Activated T-helper 1 cell treated with Interleukin-2 at 50 U/mL for 16 hours (primary cell): ENCODE measurements at regions not wholly inside any gene's neighbourhood (a gene's known extent, or its start where the extent isn't known, plus 50 kb on each side); places are given as distances from the start of the nearest gene placed in this dataset.

ENCODE experiments used
- DNase-seq: peaks from one replicate; pipeline ENCODE4 v3.0.0-alpha.2; 2020; ENCODE audit warnings: low read depth

- no peak for DNase-seq
Measured at GRCh38 chr1:13878021-13878420, 178.0 kb downstream of the PRDM2 start.

GRCh38 chr1:13878451-13878850, 178.5 kb downstream of the PRDM2 start:
- DNase-seq: no peak

- DNase-seq: no peak
Measured at GRCh38 chr1:13881385-13882088, 181.5 kb downstream of the PRDM2 start.

- no peak for DNase-seq
Measured at GRCh38 chr1:13888351-13888986, 188.5 kb downstream of the PRDM2 start.

- DNase-seq: no peak
Measured at GRCh38 chr1:13889495-13889894, 189.5 kb downstream of the PRDM2 start.

- no peak for DNase-seq
Measured at GRCh38 chr1:13890766-13891165, 190.8 kb downstream of the PRDM2 start.

GRCh38 chr1:13892198-13892597, 192.2 kb downstream of the PRDM2 start:
- no peak for DNase-seq

- DNase-seq: no peak
Measured at GRCh38 chr1:13892671-13893325, 192.8 kb downstream of the PRDM2 start.

GRCh38 chr1:13893409-13893821, 193.4 kb downstream of the PRDM2 start:
- no peak for DNase-seq

- DNase-seq: no peak
Measured at GRCh38 chr1:13896932-13897331, 196.9 kb downstream of the PRDM2 start.

GRCh38 chr1:13898406-13898805, 198.4 kb downstream of the PRDM2 start:
- DNase-seq: no peak

GRCh38 chr1:13899856-13900255, 199.9 kb downstream of the PRDM2 start:
- no peak for DNase-seq

- DNase-seq: no peak
Measured at GRCh38 chr1:13900583-13900982, 200.6 kb downstream of the PRDM2 start.

- no peak for DNase-seq
Measured at GRCh38 chr1:13901039-13901438, 201.1 kb downstream of the PRDM2 start.

GRCh38 chr1:13901597-13901996, 201.6 kb downstream of the PRDM2 start:
- DNase-seq: no peak

- no peak for DNase-seq
Measured at GRCh38 chr1:13908128-13908527, 208.1 kb downstream of the PRDM2 start.

GRCh38 chr1:13911697-13912619, 212.0 kb downstream of the PRDM2 start:
- DNase-seq: no peak

- DNase-seq: no peak
Measured at GRCh38 chr1:13913396-13913795, 213.4 kb downstream of the PRDM2 start.

- DNase-seq: no peak
Measured at GRCh38 chr1:13916530-13916929, 216.5 kb downstream of the PRDM2 start.

GRCh38 chr1:13917607-13918006, 217.6 kb downstream of the PRDM2 start:
- DNase-seq: no peak

- no peak for DNase-seq
Measured at GRCh38 chr1:13918862-13919261, 218.9 kb downstream of the PRDM2 start.

- DNase-seq: no peak
Measured at GRCh38 chr1:13921190-13921589, 221.2 kb downstream of the PRDM2 start.
